ENCODE measurements at regions not wholly inside any gene's neighbourhood (a gene's known extent, or its start where the extent isn't known, plus 50 kb on each side); places are given as distances from the start of the nearest gene placed in this dataset.
"Not testable (repeated sequence)": the region's sequence is repeated elsewhere in the genome, so short reads cannot be mapped to it uniquely, and the experiment has no call there.

- DNase-seq = no peak
These were observed 184.1 kb downstream of the C1D start for GRCh38 chr2:67878743-67879142.

DNA sequence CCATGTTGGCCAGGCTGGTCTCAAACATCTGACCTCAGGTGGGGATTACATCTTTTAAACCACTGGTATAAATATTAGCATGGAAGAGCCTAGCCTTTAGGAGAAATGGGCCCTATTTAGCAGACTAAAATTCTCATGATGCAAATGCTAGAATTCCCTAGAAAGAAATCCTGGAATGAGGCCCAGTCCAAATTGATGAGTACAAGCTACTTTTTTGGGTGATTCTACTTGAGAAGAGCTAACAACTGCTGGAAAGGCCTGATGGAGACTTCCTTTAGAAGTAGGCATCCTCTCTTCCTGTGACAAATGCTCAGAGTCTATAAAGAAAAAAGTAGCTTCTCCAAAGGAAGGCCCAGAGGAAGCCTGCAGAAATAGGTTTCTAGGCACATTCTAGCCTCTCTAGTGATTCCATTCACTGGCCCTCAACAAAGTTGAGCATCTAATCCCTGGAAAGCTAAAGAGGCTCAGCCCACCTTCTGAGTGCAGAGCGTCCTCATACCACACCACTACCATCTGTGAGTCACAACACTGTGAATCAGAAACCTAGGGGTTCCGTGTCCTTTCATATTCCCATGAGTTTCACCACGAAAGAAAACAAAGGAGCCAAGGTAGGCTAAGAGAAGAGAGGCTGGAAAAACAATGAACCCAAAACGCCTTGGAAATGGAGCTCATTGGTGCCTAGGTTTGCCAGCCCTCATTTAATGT lies 183.1 kb downstream of the C1D start:
- DNase-seq = no peak

- DNase-seq = no peak
These were observed 182.5 kb downstream of the C1D start for GRCh38 chr2:67880291-67880761.

DNA sequence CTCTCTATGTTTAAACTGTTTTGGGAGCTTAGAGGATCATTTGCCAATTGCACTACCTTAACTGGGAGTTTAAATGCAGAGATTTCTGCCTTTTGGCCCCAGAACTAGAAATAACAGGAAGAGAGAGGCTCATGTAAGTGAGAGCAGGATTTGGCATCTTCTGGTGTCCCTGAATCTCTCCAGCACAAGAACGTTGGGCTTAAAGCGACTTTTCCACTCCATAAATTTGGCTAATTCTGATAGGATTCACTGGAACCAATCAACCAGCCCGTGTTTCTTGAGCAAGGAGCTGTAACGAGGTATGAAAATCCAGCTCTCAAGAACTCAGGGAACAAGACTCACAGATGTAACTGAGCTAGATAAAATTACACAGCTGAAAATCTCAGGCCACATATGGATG lies 181.0 kb downstream of the C1D start:
- DNase-seq = no peak

GRCh38 chr2:67883316-67884087 lies 179.3 kb downstream of the C1D start:
- no peak for DNase-seq

GRCh38 chr2:67888351-67889005 lies 174.3 kb downstream of the C1D start:
- DNase-seq = no peak

- DNase-seq = no peak
These were observed 173.7 kb downstream of the C1D start for GRCh38 chr2:67889056-67889455.

DNA sequence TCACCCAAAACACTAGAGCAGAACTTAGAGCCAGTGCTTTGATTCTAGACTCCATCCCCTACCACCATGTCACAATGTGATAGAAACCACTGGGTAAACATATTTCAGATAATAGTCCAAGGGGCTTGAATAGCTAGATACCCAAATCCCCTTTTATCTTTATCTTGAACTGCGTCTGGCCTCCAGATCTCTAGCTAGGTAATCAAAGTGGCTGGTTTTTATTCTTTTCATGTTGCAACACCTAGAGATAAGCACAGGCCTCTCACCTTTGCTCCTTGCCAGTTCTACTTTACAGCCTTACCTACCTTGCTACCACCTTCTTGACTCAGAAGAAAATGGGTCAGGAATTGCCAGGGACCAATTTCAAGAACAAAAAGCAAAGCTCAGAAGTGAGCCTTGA lies 171.2 kb downstream of the C1D start:
- DNase-seq = no peak

- DNase-seq = no peak
These were observed 170.4 kb downstream of the C1D start for GRCh38 chr2:67892339-67892846.

DNA sequence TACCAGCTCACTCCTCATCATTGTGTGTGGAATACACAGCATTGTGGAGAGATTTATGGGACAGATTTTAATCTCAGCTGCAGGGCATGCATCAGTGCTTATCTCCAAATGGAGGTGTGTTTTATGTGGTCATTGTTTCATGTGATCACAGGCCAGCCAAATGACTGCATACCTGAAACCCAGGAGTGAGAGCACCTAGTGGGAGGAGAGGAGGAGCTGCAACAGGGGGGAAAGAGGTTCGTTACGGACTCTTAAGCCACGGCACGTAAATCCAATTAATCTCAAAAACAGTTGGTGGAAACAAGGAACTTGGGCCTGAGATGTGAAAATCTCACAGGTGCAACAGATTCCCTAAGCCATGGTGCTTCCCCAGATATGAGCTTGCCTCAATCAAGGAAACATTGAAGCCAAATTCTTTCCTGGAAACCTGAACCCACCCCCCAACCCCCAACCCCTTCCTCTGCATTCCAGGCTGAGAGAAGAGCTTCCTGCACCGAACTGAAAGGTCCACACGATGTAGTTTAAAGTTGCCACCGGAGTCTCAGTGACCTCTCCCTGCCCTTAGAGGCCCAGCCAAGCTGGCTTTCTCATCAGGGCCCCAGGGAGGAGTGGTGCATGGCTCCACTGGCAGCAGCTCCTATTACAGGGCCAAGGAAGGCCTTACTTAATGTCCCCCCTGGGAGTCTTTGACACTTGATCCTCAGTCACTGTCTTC lies 167.4 kb downstream of the C1D start:
- no peak for DNase-seq

DNA sequence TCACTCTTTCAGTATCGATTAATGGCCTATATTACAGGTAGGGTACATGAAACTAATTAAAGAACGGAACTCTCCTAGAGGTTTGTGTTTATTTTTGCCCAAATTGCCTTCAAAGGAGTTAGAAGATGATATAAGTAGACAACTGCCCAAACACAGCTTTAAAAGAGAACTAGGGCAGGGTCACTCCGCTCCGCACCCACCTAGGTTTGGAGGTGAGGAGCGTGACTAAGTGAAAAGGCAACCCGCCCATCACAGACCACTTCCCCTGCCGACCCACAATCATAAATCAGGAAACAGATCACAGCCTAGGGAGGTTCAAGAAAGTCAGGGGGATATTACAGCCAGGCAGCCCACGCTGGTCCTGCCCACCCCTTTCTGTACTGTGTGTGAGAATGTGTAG lies 166.7 kb downstream of the C1D start:
- DNase-seq = no peak

DNA sequence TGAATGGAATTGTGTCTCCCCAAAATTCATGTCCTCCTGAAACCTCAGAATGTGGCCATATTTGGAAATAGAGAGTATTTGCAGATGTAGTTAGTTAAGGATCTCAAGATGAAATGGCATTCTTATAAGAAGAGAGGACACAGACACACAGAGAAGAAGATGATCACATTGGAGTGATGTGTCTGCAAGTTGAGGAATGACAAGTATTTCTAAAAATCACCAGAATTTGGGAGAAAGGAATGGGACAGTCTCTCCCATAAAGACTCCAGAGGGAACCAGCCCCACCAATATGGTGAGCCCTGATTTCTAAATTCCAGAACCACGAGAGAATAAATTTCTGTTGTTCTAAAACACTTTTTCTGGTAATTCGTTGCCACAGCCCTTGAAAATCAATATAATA lies 166.3 kb downstream of the C1D start:
- DNase-seq = no peak

GRCh38 chr2:67898595-67898994 lies 164.2 kb downstream of the C1D start:
- no peak for DNase-seq

DNA sequence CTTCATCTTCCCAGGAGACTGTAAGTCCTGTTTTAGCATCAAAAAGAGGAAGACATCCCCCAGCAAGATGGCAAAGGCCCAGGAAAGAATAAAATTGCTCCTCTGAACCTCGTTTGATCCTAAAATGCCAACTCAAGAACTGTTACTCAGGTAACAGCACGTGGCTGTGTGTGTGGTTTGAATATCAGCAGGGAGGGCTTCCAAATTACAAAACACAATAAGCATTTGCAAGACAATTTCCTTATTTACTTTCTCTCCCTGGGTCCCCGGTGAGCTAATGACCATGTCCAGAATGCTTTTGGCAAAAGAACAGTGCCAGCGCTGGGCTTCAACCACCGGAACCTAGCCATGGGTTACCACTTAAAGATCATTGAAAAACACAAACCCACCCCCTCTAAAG lies 163.6 kb downstream of the C1D start:
- DNase-seq = no peak

GRCh38 chr2:67900826-67901225 lies 162.0 kb downstream of the C1D start:
- no peak for DNase-seq

DNA sequence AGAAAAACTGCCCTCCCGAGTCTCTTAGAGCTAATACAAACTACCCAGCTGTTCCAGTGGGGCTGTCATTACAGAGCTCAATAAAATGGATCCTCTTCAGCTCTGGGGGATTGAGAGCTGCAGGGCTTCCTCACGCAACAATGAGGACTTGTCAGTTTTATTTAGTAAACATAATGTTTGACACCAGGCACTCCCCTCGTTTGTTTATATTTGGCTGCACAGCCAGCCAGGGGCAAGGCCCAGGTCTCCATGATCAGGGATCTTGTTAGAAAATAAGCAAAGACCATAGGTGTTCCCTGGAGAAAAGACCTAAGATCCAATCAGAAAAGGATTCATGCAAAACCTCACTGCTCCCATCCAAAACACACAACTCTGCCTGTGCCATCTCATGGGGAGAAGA lies 158.2 kb downstream of the C1D start:
- DNase-seq = no peak

DNA sequence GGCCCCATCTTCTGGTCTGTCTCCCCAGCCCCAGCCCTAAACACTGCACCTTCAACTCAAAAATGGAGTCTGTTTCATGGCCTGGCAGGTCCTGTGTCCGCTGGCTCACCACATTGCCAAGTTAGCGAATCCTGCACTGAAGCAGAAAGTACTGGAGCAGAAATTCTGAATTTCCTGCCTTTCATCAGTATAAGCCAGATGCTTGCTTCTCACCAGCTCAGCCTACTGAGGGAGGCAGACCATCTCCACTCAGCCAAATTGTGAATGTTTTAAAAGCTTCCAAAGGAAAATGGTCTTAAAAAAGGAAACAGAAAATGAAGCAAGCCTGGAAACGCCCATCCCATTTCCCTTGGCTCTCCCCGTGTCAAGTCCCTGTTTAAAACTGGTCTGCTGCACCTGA lies 157.8 kb downstream of the C1D start:
- no peak for DNase-seq

GRCh38 chr2:67906547-67906946 lies 156.3 kb downstream of the C1D start:
- not testable (repeated sequence) for DNase-seq

DNA sequence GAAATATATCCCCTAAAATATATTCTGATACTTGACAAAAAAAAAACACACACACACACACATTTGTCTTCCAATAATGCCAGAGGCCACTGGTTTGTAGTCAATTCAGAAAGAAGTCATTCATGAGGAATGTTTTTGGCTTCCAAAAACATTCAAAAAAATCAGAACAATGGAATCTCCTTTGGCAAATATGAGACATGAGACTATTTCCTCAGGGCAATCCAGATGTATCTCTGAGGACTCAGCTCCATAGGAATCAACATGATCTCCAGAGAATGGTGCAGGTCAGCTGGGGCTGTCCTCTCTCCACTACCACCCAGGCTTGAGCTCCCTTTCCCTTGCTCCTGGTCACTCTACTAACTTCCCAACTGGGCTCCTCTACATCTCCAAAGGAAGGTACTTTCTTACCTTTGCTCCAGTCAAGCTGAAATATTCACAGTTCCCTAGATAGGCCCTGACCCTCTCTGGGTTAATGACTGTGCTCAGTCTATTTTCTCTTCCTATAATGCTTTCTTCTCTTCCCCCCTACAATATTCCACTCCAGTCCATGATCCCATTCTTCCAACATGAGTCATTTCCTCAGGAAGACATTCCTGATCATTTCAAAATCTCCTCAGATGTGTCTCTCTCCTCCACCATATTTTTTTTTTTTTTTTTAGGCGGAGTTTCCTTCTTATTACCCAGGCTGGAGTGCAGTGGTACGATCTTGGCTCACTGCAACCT lies 145.3 kb downstream of the C1D start:
- no peak for DNase-seq

GRCh38 chr2:67918471-67918870 lies 144.3 kb downstream of the C1D start:
- DNase-seq = no peak

- no peak for DNase-seq
These were observed 143.3 kb downstream of the C1D start for GRCh38 chr2:67919490-67919889.

DNA sequence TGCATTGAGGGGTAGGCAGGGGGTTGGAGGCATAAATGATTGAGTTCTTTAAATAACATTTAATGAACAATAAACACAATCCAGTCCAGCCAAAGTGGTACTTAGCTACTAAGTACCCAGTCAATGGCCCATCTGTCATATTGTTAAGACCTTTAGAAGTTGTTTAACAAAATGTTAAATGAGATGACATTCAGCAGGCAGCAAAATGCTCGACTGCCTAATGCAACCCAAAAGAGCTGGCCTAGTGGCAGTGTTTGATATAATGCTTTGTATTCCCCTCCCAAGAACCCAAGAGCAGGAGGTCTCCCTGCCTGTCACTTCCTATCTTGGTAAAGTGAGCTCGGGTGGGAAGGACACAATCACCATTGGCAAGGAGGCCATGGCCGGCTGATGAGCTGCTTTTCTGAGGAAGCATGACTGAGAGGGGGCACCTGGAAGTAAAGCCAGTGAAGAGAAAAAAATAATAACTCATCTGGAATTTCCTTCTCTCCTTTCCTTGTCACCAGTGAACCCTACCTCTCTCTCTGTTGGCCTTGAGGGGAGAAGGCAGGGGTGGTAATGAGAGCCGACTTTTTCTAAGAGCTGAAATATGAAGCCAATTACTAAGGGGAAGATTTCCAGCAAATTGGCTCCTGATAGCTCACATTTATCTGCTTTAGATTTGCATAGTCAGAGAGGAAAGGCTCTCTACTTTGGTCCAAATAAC lies 140.6 kb downstream of the C1D start:
- no peak for DNase-seq

Measured in hematopoietic multipotent progenitor cell treated with erythropoietin and hydrocortisone succinate and interleukin-3 and kit ligand, for 6 days (in vitro differentiated cells).